AG09319 (cell line): ENCODE measurements at regions not wholly inside any gene's neighbourhood (a gene's known extent, or its start where the extent isn't known, plus 50 kb on each side); places are given as distances from the start of the nearest gene placed in this dataset.

ENCODE experiments used
- DNase-seq: peaks from one replicate; pipeline ENCODE4 v3.0.0-alpha.2; 2010; ENCODE audit warnings: low read depth; ENCODE audit errors: extremely low read depth
- CTCF ChIP-seq: IDR thresholded peaks from 2 replicates; pipeline ENCODE4 v1.5.1; 2011; ENCODE audit warnings: low read depth, mild to moderate bottlenecking, inconsistent platforms, low read length, moderate library complexity

GRCh38 chr3:35521196-35521595 is 118.1 kb upstream of the ARPP21 start:
- no peak for DNase-seq
- TF ChIP-seq CTCF, result no peak

- TF ChIP-seq CTCF, result no peak
- DNase-seq, result no peak
Measured at GRCh38 chr3:35522450-35522849, 116.9 kb upstream of the ARPP21 start.

- DNase-seq, result no peak
- no peak for TF ChIP-seq CTCF
Measured at GRCh38 chr3:35523074-35523473, 116.3 kb upstream of the ARPP21 start.

- no peak for TF ChIP-seq CTCF
- no peak for DNase-seq
Measured at GRCh38 chr3:35523838-35524237, 115.5 kb upstream of the ARPP21 start.

GRCh38 chr3:35524856-35525255 is 114.5 kb upstream of the ARPP21 start:
- TF ChIP-seq CTCF, result no peak
- DNase-seq, result no peak

- no peak for TF ChIP-seq CTCF
- DNase-seq, result no peak
Measured at GRCh38 chr3:35528728-35529127, 110.6 kb upstream of the ARPP21 start.

- TF ChIP-seq CTCF, result no peak
- DNase-seq, result no peak
Measured at GRCh38 chr3:35529337-35529736, 110.0 kb upstream of the ARPP21 start.
